K562 (cell line): ENCODE measurements at regions not wholly inside any gene's neighbourhood (a gene's known extent, or its start where the extent isn't known, plus 50 kb on each side); places are given as distances from the start of the nearest gene placed in this dataset.

ENCODE experiments used
- ATAC-seq: fragments of 200-7000 bp; cut with Tn5 transposase; 3 replicates; pipeline ENCODE4 v1.9.1; 2020; ENCODE audit warnings: moderate library complexity
- BruUV-seq: library from RNA; stranded (reverse); fragments of 400-500 nt; replicated peaks from 2 replicates; lab custom pipeline; 2021; lab: Mats Ljungman, UMichigan
- CTCF ChIA-PET: fragments of 300-600 bp; formaldehyde crosslinking; extraction: SDS; loops from one replicate; lab custom pipeline; 2021; ENCODE audit warnings: low intra/inter-chr PET ratio; lab: Yijun Ruan, JAX
- POLR2A ChIA-PET: fragments of 300-600, 350-650 bp; sonication (Branson Sonifier 250); formaldehyde crosslinking; extraction: SDS; loops from one replicate; lab custom pipeline; 2021; ENCODE audit warnings: antibody characterized with exemption, inconsistent platforms; lab: Yijun Ruan, JAX
- DNase-seq, 4 experiments: peaks; one replicate each; pipeline versions ENCODE4 v3.0.0 to v3.0.0-alpha.2; 2011 to 2018; ENCODE audit warnings: low spot score in 3 of 4, mixed read lengths in 3 of 4; ENCODE audit errors: extremely low read depth in 1 of 4
- FAIRE-seq: peaks from 2 replicates; lab custom pipeline; 2011; peaks lifted over from hg19 to GRCh38; lab: Jason Lieb, UNC
- H2AFZ ChIP-seq: 2 replicates; pipeline ENCODE4 v1.6.0; 2011; ENCODE audit warnings: low read depth, low read length, control low read depth, inconsistent platforms
- H3K27ac ChIP-seq: fragments of 200-600 bp; 3 replicates; pipeline ENCODE4 v1.8.0; 2011; ENCODE audit warnings: low read depth, mild to moderate bottlenecking, control low read depth, inconsistent platforms, low read length, moderate library complexity, mixed read lengths; ENCODE audit errors: extremely low read depth
- H3K27me3 ChIP-seq, 2 experiments: fragments of 300-600 bp in 1 of 2; 2 replicates in 1 of 2; 3 replicates in 1 of 2; pipeline versions ENCODE4 v1.6.0 to v1.8.0; 2011; ENCODE audit warnings: inconsistent platforms in 2 of 2, low read length in 2 of 2, mild to moderate bottlenecking in 1 of 2, mixed read lengths in 1 of 2, moderate library complexity in 1 of 2; ENCODE audit not compliant: control insufficient read depth in 2 of 2, insufficient read depth in 2 of 2
- H3K36me3 ChIP-seq: fragments of 300-600 bp; 3 replicates; pipeline ENCODE4 v1.8.0; 2011; ENCODE audit warnings: mild to moderate bottlenecking, low read length, inconsistent platforms; ENCODE audit not compliant: control insufficient read depth, insufficient read depth
- H3K4me1 ChIP-seq, 2 experiments: fragments of 200-600 bp in 1 of 2; replicated peaks in 1 of 2; 2 replicates in 1 of 2; 3 replicates in 1 of 2; pipeline versions ENCODE4 v1.5.1 to v1.8.0; 2011; ENCODE audit warnings: inconsistent platforms in 2 of 2, low read length in 2 of 2, mild to moderate bottlenecking in 1 of 2, mixed read lengths in 1 of 2, moderate library complexity in 1 of 2; ENCODE audit not compliant: control insufficient read depth in 2 of 2, insufficient read depth in 2 of 2
- H3K4me2 ChIP-seq: 2 replicates; pipeline ENCODE4 v1.6.1; 2011; ENCODE audit warnings: low read length, control low read depth, inconsistent platforms, mixed read lengths; ENCODE audit not compliant: insufficient read depth
- H3K4me3 ChIP-seq: fragments of 200-600 bp; sonication (generic), shearing (Covaris generic); 2 replicates; pipeline ENCODE4 v1.5.1; 2016; ENCODE audit warnings: control low read depth, inconsistent platforms
- H3K79me2 ChIP-seq: fragments of 200-600 bp; 3 replicates; pipeline ENCODE4 v1.8.0; 2011; ENCODE audit warnings: low read length, inconsistent platforms; ENCODE audit not compliant: control insufficient read depth, insufficient read depth
- H3K9ac ChIP-seq, 2 experiments: 2 replicates each; pipeline versions ENCODE4 v1.6.0 to v1.6.1; 2011; ENCODE audit warnings: low read depth in 2 of 2, low read length in 2 of 2, control low read depth in 1 of 2, inconsistent platforms in 1 of 2, mild to moderate bottlenecking in 1 of 2, mixed read lengths in 1 of 2; ENCODE audit not compliant: insufficient read depth in 1 of 2
- H3K9me1 ChIP-seq: one replicate; pipeline ENCODE4 v1.6.0; 2011; ENCODE audit warnings: inconsistent platforms, mild to moderate bottlenecking, low read length, moderate library complexity; ENCODE audit not compliant: control insufficient read depth, insufficient read depth
- H3K9me3 ChIP-seq: replicated peaks from 2 replicates; pipeline ENCODE4 v1.5.1; 2011; ENCODE audit warnings: low read depth, low read length, inconsistent platforms; ENCODE audit not compliant: control insufficient read depth, insufficient read depth
- H4K20me1 ChIP-seq: replicated peaks from 2 replicates; pipeline ENCODE4 v1.6.1; 2011; ENCODE audit warnings: low read length, inconsistent platforms, mixed read lengths; ENCODE audit not compliant: control insufficient read depth, insufficient read depth
- BMI1 ChIP-seq: fragments of 150-350 bp; IDR thresholded peaks from 2 replicates; pipeline ENCODE4 v1.6.1; 2014; ENCODE audit warnings: low read length
- CBFA2T2 ChIP-seq: fragments of 450-650 bp; conservative IDR thresholded peaks from 2 replicates; pipeline ENCODE4 v1.6.1; 2017; ENCODE audit warnings: mild to moderate bottlenecking
- RAD21 ChIP-seq, 2 experiments: fragments of 250-450 bp in 1 of 2; fragments of 450-650 bp in 1 of 2; sonication (Bioruptor Pico) in 1 of 2; formaldehyde crosslinking in 1 of 2; IDR thresholded peaks in 1 of 2; conservative IDR thresholded peaks in 1 of 2; 2 replicates each; pipeline versions ENCODE4 v1.4.0 to v1.8.0; 2020 to 2022; ENCODE audit warnings: mild to moderate bottlenecking in 2 of 2, moderate library complexity in 1 of 2
- RBM25 ChIP-seq: fragments of 200-400 bp; formaldehyde crosslinking; IDR thresholded peaks from 2 replicates; pipeline ENCODE4 v1.6.1; 2018; ENCODE audit warnings: low read length, low read depth, moderate library complexity; ENCODE audit not compliant: severe bottlenecking
- ZNF134 ChIP-seq: fragments of 250-450 bp; sonication (Bioruptor Pico); conservative IDR thresholded peaks from 2 replicates; pipeline ENCODE4 v1.4.0; 2020
- WGBS: fragments of 100-300 bp; shearing (Covaris generic); methylation state at CpG from one replicate; pipeline ENCODE4 v1.1.6; 2016; ENCODE audit warnings: low coverage, mixed read lengths; ENCODE audit not compliant: insufficient coverage; ENCODE audit errors: missing lambda C conversion rate; 5-methylcytosine and 5-hydroxymethylcytosine counted together
- in situ Hi-C: fragments of 300-500 bp; cut with MboI; formaldehyde crosslinking; loops from 4 replicates; pipeline ENCODE4 v1.15.0; 2018; ENCODE audit warnings: inconsistent platforms, mixed read lengths
- intact Hi-C: fragments of 100-400 bp; cut with micrococcal nuclease; formaldehyde crosslinking; loops from 2 replicates; pipeline ENCODE4 v1.14.2; 2022

DNA sequence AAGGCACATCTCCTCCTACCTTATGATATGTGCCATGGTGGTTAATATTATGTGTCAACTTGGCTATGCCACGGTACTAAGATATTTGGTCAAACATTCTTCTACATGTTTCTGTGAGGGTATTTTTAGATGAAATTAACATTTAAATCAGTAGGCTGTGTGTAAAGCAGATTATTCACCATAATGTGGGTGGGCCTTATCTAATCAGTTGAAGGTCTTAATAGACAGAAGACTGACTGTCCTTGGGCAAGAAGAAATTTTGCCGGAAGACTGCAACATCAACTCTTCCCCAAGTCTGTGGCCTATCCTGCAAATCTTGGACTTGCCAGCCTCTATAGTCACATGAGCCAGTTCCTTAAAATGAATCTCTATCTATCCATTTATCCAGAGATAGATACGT is 380.1 kb upstream of the DDI1 start:
- H3K4me3 ChIP-seq = no peak overlapping the region
- DNase-seq (no peak), FAIRE-seq (no peak), ATAC-seq (no peak)
- peak; percentile 96 for TF ChIP-seq ZNF134 (CRISPR knock-in tag)
- TF ChIP-seq BMI1 = no peak
- peak; percentile 17 for TF ChIP-seq RBM25
- BruUV-seq = no TSS peak
- no peaks in the 10 kb centered on the region for H3K79me2 ChIP-seq
- in situ Hi-C loops = no loop called here
- H2AFZ ChIP-seq = no peak overlapping the region
- no peak overlapping the region for H3K27ac ChIP-seq
- 3% methylated on average over 3 of the region's 3 CpGs for WGBS
- no peak overlapping the region for H3K4me2 ChIP-seq
- no peak overlapping the region for H3K9ac ChIP-seq
- no peaks in the 10 kb centered on the region for H3K9me1 ChIP-seq
- no peaks in the 10 kb centered on the region for H3K27me3 ChIP-seq
- CTCF ChIA-PET = no interaction called here
- H3K9me3 ChIP-seq = no peaks in the 10 kb centered on the region
- no peaks in the 10 kb centered on the region for H4K20me1 ChIP-seq
- intact Hi-C loops = no loop called here
- POLR2A ChIA-PET = no interaction called here
- no peaks in the 10 kb centered on the region for H3K4me1 ChIP-seq
- no peaks in the 10 kb centered on the region for H3K36me3 ChIP-seq

DNA sequence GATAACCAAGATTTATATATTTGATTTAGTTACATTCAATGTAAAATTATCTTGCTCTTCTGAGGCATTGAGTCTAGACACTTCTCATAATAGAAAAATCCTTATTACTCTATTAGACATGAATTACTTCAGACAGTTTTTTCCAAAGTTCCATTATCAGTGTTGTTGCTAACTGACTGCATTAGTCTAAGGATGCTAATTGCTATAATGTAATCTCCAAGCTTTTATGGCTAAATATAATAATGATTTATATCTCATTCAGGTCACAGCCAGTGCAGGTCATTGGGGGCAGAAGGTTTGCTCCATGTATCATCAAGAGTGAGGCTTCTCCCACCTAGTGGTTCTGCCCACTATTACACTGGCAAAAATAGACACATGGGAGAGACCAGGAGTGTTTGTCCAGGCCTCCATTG is 377.2 kb upstream of the DDI1 start:
- no peak for ATAC-seq
- ChIA-PET POLR2A (no interaction called here), CTCF (no interaction called here)
- TF ChIP-seq RAD21 (CRISPR knock-in tag; conservative IDR thresholded peaks at IDR 0.05 in 1 of 2, IDR thresholded peaks at IDR 0.05 in 1 of 2) = 0 out of 4 replicates have a peak, but pooled peaks of 1 of the 2 experiments have one; percentile 11
- TF ChIP-seq CBFA2T2 = no peak
- Histone ChIP-seq H3K9me3 (no peaks in the 10 kb centered on the region), H4K20me1 (no peaks in the 10 kb centered on the region), H3K4me1 (no peaks in the 10 kb centered on the region), H3K4me2 (no peak overlapping the region), H3K27me3 (no peaks in the 10 kb centered on the region), H3K4me3 (no peak overlapping the region), H3K79me2 (no peaks in the 10 kb centered on the region), H3K36me3 (no peaks in the 10 kb centered on the region), H3K9me1 (no peaks in the 10 kb centered on the region), H3K9ac (no peak overlapping the region), H3K27ac (no peak overlapping the region), H2AFZ (no peak overlapping the region)
- DNase-seq = no peak
- intact Hi-C loops = no loop called here
- no TSS peak for BruUV-seq
- no peak for FAIRE-seq
- in situ Hi-C loops = no loop called here
